ENCODE measurements at regions not wholly inside any gene's neighbourhood (a gene's known extent, or its start where the extent isn't known, plus 50 kb on each side); places are given as distances from the start of the nearest gene placed in this dataset.

- TF ChIP-seq EP300 (IDR thresholded peaks at IDR 0.05) (no peak), POLR2AphosphoS5 (IDR thresholded peaks at IDR 0.05) (no peak), POLR2A (IDR thresholded peaks at IDR 0.05) (no peak), CTCF (IDR thresholded peaks at IDR 0.05) (no peak)
- Histone ChIP-seq H3K4me3 (no peak overlapping the region), H3K27ac (no peak overlapping the region), H3K27me3 (no peaks in the 10 kb centered on the region), H3K4me1 (no peaks in the 10 kb centered on the region), H3K9me3 (peaks cover 0 to 34% (median 0%) of the 10 kb centered on the region in 4 donors), H3K36me3 (no peaks in the 10 kb centered on the region)
- ATAC-seq (ENCODE audit: low FRiP score in 2 of 2), result no peak
- WGBS, 2 donors, result 89 to 95% methylated on average over 14 to 25 of the region's 25 CpGs
- peak in 1 of 2 donors; percentile 61 for DNase-seq
Measured at GRCh38 chr2:81196383-81196851, 891.9 kb upstream of the LRRTM1 start.

- 90 to 95% methylated on average over 11 to 19 of the region's 19 CpGs for WGBS, 2 donors
- Histone ChIP-seq H3K27me3 (no peaks in the 10 kb centered on the region), H3K9me3 (peaks cover 0 to 34% (median 0%) of the 10 kb centered on the region in 4 donors), H3K4me1 (no peaks in the 10 kb centered on the region), H3K27ac (no peak overlapping the region), H3K36me3 (no peaks in the 10 kb centered on the region), H3K4me3 (no peak overlapping the region)
- DNase-seq, result peak in 1 of 2 donors; percentile 24
- no peak for ATAC-seq (ENCODE audit: low FRiP score in 2 of 2)
- no peak for TF ChIP-seq CTCF (IDR thresholded peaks at IDR 0.05)
- no peak for TF ChIP-seq EP300 (IDR thresholded peaks at IDR 0.05)
- TF ChIP-seq POLR2AphosphoS5 (IDR thresholded peaks at IDR 0.05), result no peak
- no peak for TF ChIP-seq POLR2A (IDR thresholded peaks at IDR 0.05)
Measured at GRCh38 chr2:81195774-81196382, 891.3 kb upstream of the LRRTM1 start.

GRCh38 chr2:81195017-81195773 is 890.6 kb upstream of the LRRTM1 start:
- Histone ChIP-seq H3K27ac (no peak overlapping the region), H3K27me3 (no peaks in the 10 kb centered on the region), H3K4me3 (no peak overlapping the region), H3K36me3 (no peaks in the 10 kb centered on the region), H3K4me1 (no peaks in the 10 kb centered on the region), H3K9me3 (peaks cover 0 to 34% (median 0%) of the 10 kb centered on the region in 4 donors)
- TF ChIP-seq EP300 (IDR thresholded peaks at IDR 0.05), result no peak
- TF ChIP-seq POLR2AphosphoS5 (IDR thresholded peaks at IDR 0.05), result no peak
- no peak for TF ChIP-seq CTCF (IDR thresholded peaks at IDR 0.05)
- no peak for TF ChIP-seq POLR2A (IDR thresholded peaks at IDR 0.05)
- DNase-seq, result peak in 1 of 2 donors; percentile 61
- peak in 1 of 2 donors; percentile 5 for ATAC-seq (ENCODE audit: low FRiP score in 2 of 2)
- 93% methylated on average over 24 to 33 of the region's 41 CpGs for WGBS, 2 donors

- no peak overlapping the region for H3K4me3 ChIP-seq
- peaks cover 0 to 34% (median 0%) of the 10 kb centered on the region in 4 donors for H3K9me3 ChIP-seq
- ATAC-seq (ENCODE audit: low FRiP score in 2 of 2) (no peak), DNase-seq (no peak)
- H3K4me1 ChIP-seq, result no peaks in the 10 kb centered on the region
- H3K27ac ChIP-seq, result no peak overlapping the region
- 93 to 98% methylated on average over 9 to 23 of the region's 23 CpGs for WGBS, 2 donors
- TF ChIP-seq EP300 (IDR thresholded peaks at IDR 0.05) (no peak), POLR2AphosphoS5 (IDR thresholded peaks at IDR 0.05) (no peak)
- H3K27me3 ChIP-seq, result no peaks in the 10 kb centered on the region
- H3K36me3 ChIP-seq, result no peaks in the 10 kb centered on the region
Measured at GRCh38 chr2:81194581-81194980, 890.0 kb upstream of the LRRTM1 start.

GRCh38 chr2:81194176-81194575 is 889.6 kb upstream of the LRRTM1 start:
- TF ChIP-seq POLR2A (IDR thresholded peaks at IDR 0.05) (no peak), CTCF (IDR thresholded peaks at IDR 0.05) (no peak), POLR2AphosphoS5 (IDR thresholded peaks at IDR 0.05) (no peak), EP300 (IDR thresholded peaks at IDR 0.05) (no peak)
- 95% methylated on average over 17 to 30 of the region's 30 CpGs for WGBS, 2 donors
- Histone ChIP-seq H3K36me3 (no peaks in the 10 kb centered on the region), H3K9me3 (peaks cover 0 to 34% (median 0%) of the 10 kb centered on the region in 4 donors), H3K4me1 (no peaks in the 10 kb centered on the region), H3K4me3 (no peak overlapping the region), H3K27ac (no peak overlapping the region), H3K27me3 (no peaks in the 10 kb centered on the region)
- DNase-seq, result peak in 1 of 2 donors; percentile 75
- ATAC-seq (ENCODE audit: low FRiP score in 2 of 2), result peak in 1 of 2 donors; percentile 26

Data from upper lobe of left lung (tissue), 6 donors.